Stimulated activated naive CD4-positive, alpha-beta T cell (primary cell): ENCODE measurements at regions not wholly inside any gene's neighbourhood (a gene's known extent, or its start where the extent isn't known, plus 50 kb on each side); places are given as distances from the start of the nearest gene placed in this dataset.

Experiments
- DNase-seq, 6 experiments: peaks; one replicate each; lab custom pipeline; 2025; lab: John Stamatoyannopoulos, UW

DNA sequence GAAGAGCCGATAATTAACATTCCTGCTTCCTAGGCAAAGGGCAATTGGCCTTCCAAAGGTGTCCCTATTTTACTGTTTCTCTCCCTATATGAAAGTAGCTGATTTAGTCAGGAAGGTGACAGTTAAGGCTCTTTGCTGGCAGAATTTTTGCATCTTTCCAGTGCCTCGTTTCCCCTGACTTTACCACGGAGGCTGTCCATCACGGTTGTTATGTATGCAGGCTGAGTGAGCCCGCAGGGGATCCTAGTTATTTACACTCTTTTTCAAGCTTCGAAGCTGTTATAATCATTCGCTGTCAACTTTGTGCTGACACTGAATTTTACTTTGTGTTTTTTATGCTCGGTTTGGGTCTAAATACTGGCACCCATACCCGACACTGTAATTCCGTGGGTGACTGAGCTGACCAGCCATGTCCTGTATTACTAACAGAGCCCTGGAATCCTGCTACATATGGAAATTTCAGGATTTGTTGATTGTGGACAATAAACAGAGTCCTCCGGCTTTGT lies 713.8 kb upstream of the FANCL start:
- no peak for DNase-seq

GRCh38 chr2:58951722-58952121 lies 710.6 kb upstream of the FANCL start:
- no peak for DNase-seq

DNA sequence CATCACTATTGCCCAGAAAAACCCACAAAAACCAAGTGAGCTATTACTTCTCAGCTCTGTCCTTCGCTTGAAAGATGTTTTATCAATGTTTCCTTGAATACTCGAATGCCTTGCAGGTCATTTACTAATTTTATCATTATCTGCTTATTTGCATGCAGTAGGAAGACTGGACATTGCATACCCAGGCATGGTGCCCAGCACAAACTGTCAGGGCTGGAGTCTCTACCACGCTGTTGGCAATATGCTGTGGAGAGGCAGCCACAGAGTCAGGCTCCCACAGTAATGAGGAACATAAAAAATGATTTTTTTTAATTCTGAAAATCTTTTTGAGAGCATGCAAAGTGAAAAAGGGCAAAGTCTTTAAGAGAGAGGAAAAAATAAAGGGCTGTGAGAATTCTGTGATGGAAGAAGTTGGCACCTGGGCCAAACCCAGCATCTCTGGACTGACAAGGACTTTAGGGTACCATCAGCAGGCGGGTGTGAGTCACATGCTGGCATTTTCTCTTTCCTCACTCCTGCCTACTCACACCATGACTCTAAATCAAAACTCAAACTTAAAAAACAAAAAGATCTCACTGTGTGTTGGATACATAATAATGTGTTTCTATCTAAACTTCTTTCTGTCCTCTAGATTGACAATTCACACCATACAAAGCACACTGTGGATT lies 709.8 kb upstream of the FANCL start:
- no peak for DNase-seq

DNA sequence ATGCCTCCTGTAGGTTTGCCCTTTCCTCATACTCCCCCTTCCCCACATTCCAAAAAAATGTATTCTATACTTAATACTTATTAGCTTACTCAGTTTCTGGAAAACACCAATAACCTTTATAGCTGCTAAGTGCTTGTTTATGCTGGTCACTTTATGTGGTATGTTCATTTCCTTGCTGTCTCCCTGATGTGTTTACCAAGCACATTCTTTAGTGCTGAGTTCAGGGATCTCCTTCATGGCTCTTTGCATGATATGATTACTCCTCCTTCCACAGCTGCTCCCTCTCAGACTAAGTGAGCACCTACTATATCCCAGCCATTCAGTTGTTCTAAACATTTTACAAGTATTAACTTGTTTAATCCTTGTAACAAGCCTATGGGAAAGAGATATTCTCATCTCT lies 698.3 kb upstream of the FANCL start:
- DNase-seq, result no peak

DNA sequence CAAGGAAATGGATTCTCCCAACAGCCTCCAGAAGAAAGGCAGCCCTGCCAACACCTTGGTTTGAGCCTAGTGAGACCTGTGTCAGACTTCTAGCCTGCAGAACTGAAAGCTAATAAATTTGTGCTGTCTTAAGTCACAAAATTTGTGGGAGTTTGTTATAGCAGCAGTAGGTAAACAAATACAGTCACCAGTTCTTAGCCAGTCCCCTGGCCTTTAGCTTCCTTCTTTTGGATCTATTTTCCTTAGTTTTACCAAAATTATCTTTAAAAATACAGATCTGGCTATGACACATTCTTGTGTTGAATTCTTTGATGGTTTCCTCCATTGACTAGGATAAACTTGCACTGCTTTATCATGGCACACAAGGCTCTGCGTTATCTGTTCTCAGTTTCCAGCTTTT lies 697.9 kb upstream of the FANCL start:
- DNase-seq, result no peak

- no peak for DNase-seq
These were observed 691.7 kb upstream of the FANCL start for GRCh38 chr2:58932801-58933200.

GRCh38 chr2:58930537-58930936 lies 689.4 kb upstream of the FANCL start:
- DNase-seq, result no peak

- DNase-seq, result no peak
These were observed 687.8 kb upstream of the FANCL start for GRCh38 chr2:58928973-58929372.

DNA sequence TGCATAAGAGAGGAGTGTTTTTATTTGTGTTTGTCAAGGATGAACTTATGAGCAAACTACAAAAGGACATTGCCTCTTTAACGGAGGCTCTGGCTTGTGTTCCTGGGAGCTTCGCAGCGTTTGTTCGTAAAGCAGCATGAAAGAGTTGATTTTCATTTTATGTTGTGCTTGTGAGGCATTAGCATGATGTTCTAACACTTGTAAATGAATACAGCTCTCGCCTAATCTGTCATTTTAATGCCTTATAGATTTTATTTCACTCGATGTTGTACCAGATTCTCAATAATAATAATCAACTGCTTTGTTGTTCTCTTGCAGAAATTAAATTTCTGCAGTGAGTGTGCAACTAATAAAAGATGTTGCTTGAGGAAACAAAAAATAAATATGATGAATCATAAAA lies 687.3 kb upstream of the FANCL start:
- no peak for DNase-seq

GRCh38 chr2:58926112-58926511 lies 685.0 kb upstream of the FANCL start:
- DNase-seq, result no peak

DNA sequence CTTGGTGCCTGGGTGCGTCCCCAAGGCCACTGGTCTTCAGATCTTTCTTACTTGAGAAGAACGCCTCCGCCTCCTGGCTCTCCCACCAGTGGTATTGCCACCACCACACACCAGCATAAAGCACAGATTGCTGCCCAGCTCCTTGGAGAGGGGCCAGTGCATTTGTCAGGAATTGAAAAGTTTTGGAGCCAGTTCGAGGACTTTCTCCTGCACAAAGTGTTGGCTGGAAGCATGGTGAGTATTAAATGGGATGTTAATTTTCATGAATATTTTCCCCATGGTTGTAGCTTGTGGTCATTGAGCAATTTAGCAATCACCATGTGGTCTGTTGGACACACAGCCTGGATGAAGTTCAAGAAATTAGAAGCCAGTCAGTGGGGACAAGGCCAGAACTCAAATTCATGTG lies 684.6 kb upstream of the FANCL start:
- DNase-seq, result no peak

- no peak for DNase-seq
These were observed 682.7 kb upstream of the FANCL start for GRCh38 chr2:58923869-58924268.

DNA sequence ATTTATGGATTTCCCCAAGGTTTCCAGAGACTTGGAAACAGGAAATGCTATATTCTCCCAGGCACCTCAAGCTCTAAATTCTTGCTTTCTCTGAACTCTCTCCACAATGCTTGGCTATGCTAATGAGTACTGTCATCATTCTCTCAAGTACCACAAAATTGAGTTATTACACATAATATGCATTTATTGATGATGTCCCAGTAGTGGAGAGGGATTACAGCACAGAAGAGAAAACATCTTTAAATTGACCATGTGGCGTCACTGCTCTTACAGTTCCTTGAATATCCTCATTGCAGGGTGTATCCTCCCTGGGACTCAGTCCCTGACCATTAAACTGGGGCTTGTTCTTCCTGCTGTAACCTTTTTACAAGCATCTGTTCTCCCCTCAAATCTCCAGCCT lies 681.1 kb upstream of the FANCL start:
- DNase-seq, result no peak

DNA sequence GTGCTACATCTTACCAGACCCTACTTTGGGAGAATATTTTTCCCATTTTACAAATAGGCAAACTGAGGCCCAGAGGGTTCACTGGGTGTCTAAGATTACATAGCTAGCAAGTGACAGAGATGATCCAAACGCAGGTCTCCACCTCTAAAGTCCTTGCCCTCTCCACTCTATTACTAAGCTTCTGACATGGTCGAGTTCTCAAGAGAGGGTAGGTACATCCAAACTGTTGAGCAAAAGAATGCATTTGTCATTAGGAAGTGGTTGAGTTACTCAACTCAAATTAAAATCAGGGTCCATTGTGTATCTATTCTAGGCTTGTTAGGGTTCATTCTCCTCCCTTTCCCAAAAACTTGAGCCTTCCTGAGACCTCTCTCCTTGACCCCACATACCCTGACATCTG lies 680.6 kb upstream of the FANCL start:
- no peak for DNase-seq

DNA sequence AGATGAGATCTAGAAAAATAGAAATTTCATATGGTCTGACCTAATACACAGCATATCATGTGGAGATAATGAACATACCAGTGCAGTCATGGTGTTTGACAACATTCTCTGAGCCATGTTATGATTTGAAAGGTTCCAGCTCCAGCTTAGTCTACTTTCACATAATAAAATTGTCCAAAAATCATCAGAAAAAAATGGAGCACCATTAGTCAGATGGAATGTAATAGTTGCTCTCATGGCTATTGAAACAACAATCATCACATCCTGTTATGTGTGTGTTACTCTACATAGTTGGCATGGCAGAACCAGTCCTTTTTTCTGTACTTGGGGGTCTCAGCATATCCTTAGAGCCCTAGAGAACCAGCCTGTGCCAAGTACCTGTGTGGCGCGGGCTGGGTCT lies 678.9 kb upstream of the FANCL start:
- DNase-seq, result no peak

- DNase-seq, result no peak
These were observed 678.2 kb upstream of the FANCL start for GRCh38 chr2:58919316-58919715.

- no peak for DNase-seq
These were observed 677.0 kb upstream of the FANCL start for GRCh38 chr2:58918141-58918540.

GRCh38 chr2:58917596-58917995 lies 676.5 kb upstream of the FANCL start:
- DNase-seq, result no peak

DNA sequence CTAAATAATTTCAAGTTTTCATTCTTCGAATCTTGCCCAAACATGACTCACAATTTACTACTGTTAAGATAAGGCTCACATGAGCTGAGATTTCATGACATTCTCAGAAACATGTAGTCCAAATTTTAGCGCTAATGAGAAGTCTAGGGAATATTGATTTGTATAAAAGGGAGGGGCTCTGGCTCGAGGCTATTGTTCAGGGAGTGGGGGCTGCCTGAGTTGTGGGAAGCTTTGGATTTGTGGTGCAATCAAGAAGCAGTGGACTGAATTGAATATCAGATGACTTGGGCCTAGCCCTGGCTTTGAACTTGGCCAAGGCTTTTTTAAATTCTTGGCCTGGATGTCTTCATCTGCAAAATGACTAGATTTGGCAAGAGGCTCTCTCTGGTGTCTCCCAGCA lies 674.9 kb upstream of the FANCL start:
- no peak for DNase-seq

DNA sequence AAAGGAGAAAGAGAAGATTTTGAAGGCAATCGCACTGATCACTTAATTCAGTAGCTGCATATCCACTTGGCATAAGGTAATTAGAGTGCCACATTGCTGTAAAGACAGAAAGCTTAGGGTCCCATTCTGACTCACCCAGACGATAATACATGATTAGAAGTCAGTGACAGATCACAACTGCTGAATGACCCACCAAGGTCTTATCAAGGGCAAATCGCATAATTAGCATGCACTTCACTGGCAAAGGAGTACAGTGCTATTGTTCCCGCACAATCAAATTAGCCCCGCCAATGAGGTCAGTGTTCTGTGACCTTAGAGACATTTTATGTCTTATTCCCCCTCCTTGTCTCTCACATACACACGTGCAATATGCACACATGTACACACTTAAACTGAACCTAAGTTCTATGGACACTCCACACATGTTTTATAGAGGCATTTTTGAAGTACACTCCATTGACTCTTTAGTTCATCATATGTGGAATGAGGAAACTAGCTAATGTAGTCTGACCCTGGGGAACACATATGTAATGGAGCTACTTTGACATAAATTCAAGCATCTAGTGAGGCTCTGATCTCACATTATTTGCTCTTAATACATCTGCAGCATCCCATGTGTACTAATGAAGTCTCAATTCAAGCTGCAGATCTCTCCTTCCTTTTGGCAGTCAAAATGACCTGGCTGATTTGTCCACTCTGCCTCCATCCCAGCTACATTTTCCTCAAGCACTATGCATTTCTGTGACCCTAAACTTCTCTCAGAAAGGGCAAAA lies 673.8 kb upstream of the FANCL start:
- DNase-seq, result no peak

DNA sequence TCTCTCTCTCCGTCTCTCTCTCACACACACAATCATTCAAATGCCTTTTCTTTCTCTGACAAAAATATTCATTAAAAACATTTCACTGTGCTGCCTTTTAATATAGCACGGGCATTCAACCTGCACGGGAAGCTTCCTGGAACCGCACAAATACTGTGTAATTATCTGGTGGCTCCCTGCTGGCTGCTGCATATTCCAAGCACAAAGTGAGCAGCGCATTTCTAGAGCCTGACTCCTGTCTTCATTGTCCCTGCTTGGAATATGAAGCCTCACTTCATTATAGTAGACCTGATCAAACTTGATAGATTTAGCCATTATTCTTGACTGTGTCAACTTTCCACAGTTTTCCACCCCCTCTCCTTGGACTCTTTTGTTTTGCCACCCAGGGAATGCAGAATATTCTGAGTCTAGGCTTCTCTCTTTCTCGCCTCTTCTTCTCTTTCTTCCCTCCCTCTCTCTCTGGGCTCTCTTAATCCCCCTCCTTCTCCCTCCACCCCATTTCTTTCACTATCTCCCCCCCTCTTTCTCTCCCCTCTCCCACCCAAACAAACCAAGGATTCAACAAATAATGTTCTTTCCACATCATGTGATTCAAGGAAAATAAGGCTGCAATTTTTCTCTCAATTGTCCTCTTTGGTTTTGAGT lies 672.1 kb upstream of the FANCL start:
- DNase-seq, result no peak

DNA sequence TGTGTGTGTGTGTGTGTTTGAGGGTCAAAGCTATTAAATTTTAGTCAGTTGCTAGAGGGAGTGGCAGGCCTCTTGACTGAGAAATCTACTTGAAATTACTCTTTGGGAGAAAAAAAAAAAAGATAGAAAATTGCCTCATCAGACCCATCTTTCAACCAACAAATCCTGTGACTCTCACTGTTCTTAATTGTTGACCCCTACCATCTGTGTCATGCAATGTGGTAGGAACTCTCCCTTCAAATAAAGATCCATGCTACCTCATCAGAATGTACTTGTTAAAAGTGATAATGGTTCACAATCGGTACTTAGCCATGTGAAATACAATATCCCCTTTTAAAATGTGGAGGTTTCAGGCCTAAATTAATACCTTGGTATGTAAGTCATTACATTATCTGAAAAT lies 670.8 kb upstream of the FANCL start:
- no peak for DNase-seq

- no peak for DNase-seq
These were observed 667.5 kb upstream of the FANCL start for GRCh38 chr2:58908501-58909154.
